ENCODE measurements at regions not wholly inside any gene's neighbourhood (a gene's known extent, or its start where the extent isn't known, plus 50 kb on each side); places are given as distances from the start of the nearest gene placed in this dataset.

GRCh38 chr18:25409971-25410370 is 58.0 kb upstream of the ZNF521 start:
- Histone ChIP-seq H3K79me2 (replicated peaks; ENCODE audit: insufficient read depth) (no peaks in the 10 kb centered on the region), H3K9me2 (ENCODE audit: insufficient read depth) (no peaks in the 10 kb centered on the region), H3K4me3 (no peak overlapping the region), H4K20me1 (replicated peaks; ENCODE audit: insufficient read depth) (no peaks in the 10 kb centered on the region), H3F3A (replicated peaks; ENCODE audit: low read depth) (no peaks in the 10 kb centered on the region), H3K27ac (ENCODE audit: low read depth) (no peak overlapping the region), H3K4me2 (no peak overlapping the region), H3K27me3 (ENCODE audit: insufficient read depth) (no peaks in the 10 kb centered on the region), H3K4me1 (ENCODE audit: insufficient read depth) (no peaks in the 10 kb centered on the region), H2AFZ (no peak overlapping the region), H3K36me3 (ENCODE audit: insufficient read depth) (no peaks in the 10 kb centered on the region)
- no peaks in the 10 kb centered on the region for H3K4me1 Mint-ChIP-seq
- no peak overlapping the region for H3K4me3 Mint-ChIP-seq
- ATAC-seq (no peak), DNase-seq (ENCODE audit: low spot score) (no peak)
- no peaks in the 10 kb centered on the region for H3K36me3 Mint-ChIP-seq (ENCODE audit: low read depth)
- peaks cover 2% of the 10 kb centered on the region for H3K27me3 Mint-ChIP-seq (ENCODE audit: insufficient read depth, low read depth, poor library complexity)
- no peak overlapping the region for H3K27ac Mint-ChIP-seq
- no peaks in the 10 kb centered on the region for H3K9me3 Mint-ChIP-seq
- no peak for TF ChIP-seq EZH2phosphoT487 (IDR thresholded peaks at IDR 0.05; ENCODE audit: unreplicated experiment)
- TF ChIP-seq REST (IDR thresholded peaks at IDR 0.05; ENCODE audit: unreplicated experiment): no peak
- TF ChIP-seq CTCF (conservative IDR thresholded peaks at IDR 0.05; ENCODE audit: low read depth in 2 of 2): no peak
- no peak for TF ChIP-seq STAT1 (IDR thresholded peaks at IDR 0.05; ENCODE audit: unreplicated experiment)
- no peak for TF ChIP-seq ETS1 (IDR thresholded peaks at IDR 0.05)
- no peak for TF ChIP-seq ZNF462 (CRISPR knock-in tag; IDR thresholded peaks at IDR 0.05)
- no peak for TF ChIP-seq JUNB (IDR thresholded peaks at IDR 0.05; ENCODE audit: unreplicated experiment)
- no peak for TF ChIP-seq EZH2 (IDR thresholded peaks at IDR 0.05; ENCODE audit: low read depth, unreplicated experiment)
- no peak for TF ChIP-seq ZNF114 (CRISPR knock-in tag; IDR thresholded peaks at IDR 0.05)
- no peak for TF ChIP-seq NANOG (IDR thresholded peaks at IDR 0.05; ENCODE audit: borderline replicate concordance)
- TF ChIP-seq ZNF331 (CRISPR knock-in tag; IDR thresholded peaks at IDR 0.05; ENCODE audit: low read depth): no peak
- no peak for TF ChIP-seq POLR2AphosphoS5 (IDR thresholded peaks at IDR 0.05; ENCODE audit: low read depth)
- TF ChIP-seq CREB1 (CRISPR knock-in tag; IDR thresholded peaks at IDR 0.05; ENCODE audit: low read depth): no peak

All from GM23338 (cell line).